WTC11 (cell line): ENCODE measurements at regions not wholly inside any gene's neighbourhood (a gene's known extent, or its start where the extent isn't known, plus 50 kb on each side); places are given as distances from the start of the nearest gene placed in this dataset.
"Not testable (repeated sequence)": the region's sequence is repeated elsewhere in the genome, so short reads cannot be mapped to it uniquely, and the experiment has no call there.

Experiments
- ATAC-seq: fragments of 200-7000 bp; cut with Tn5 transposase; 2 replicates; pipeline ENCODE4 v1.10.0; 2021; ENCODE audit warnings: mild to moderate bottlenecking, moderate library complexity
- CTCF ChIA-PET: fragments of 300-600 bp; sonication (Branson Sonifier 250); formaldehyde crosslinking; loops from one replicate; lab custom pipeline; 2021; ENCODE audit warnings: antibody characterized with exemption; lab: Charles Lee
- POLR2A ChIA-PET: fragments of 350-600 bp; sonication (Branson Sonifier 250); formaldehyde crosslinking; loops from one replicate; lab custom pipeline; 2021; ENCODE audit warnings: antibody characterized with exemption; lab: Charles Lee
- DNase-seq: peaks from one replicate; pipeline ENCODE4 v3.0.0; 2021; ENCODE audit warnings: low spot score
- H3K27ac Mint-ChIP-seq: 2 replicates; pipeline ENCODE4 v1.8.0; 2021; ENCODE audit warnings: mixed read lengths
- H3K27me3 Mint-ChIP-seq: 2 replicates; pipeline ENCODE4 v1.8.0; 2021; ENCODE audit warnings: low read depth, mild to moderate bottlenecking, moderate library complexity, mixed read lengths
- H3K36me3 Mint-ChIP-seq: 2 replicates; pipeline ENCODE4 v1.8.0; 2021; ENCODE audit warnings: mixed read lengths
- H3K4me1 Mint-ChIP-seq: 2 replicates; pipeline ENCODE4 v1.8.0; 2022; ENCODE audit warnings: mixed read lengths
- H3K4me3 Mint-ChIP-seq: 2 replicates; pipeline ENCODE4 v1.8.0; 2021; ENCODE audit warnings: mild to moderate bottlenecking, moderate library complexity, mixed read lengths
- H3K9me3 Mint-ChIP-seq: 2 replicates; pipeline ENCODE4 v1.8.0; 2021; ENCODE audit warnings: mixed read lengths
- EMX1 ChIP-seq: fragments of 250-450 bp; sonication (Bioruptor Pico); IDR thresholded peaks from 2 replicates; pipeline ENCODE4 v1.8.0; 2021; ENCODE audit warnings: mild to moderate bottlenecking
- FOXJ3 ChIP-seq: sonication (generic); formaldehyde crosslinking; IDR thresholded peaks from 2 replicates; pipeline ENCODE4 v1.9.0; 2021; ENCODE audit warnings: missing genetic modification reagents, mild to moderate bottlenecking, borderline replicate concordance
- FOXK1 ChIP-seq: sonication (generic); formaldehyde crosslinking; IDR thresholded peaks from 2 replicates; pipeline ENCODE4 v1.8.0; 2022; ENCODE audit warnings: mild to moderate bottlenecking, moderate library complexity, missing genetic modification reagents
- IRF2 ChIP-seq: sonication (generic); formaldehyde crosslinking; IDR thresholded peaks from 2 replicates; pipeline ENCODE4 v1.8.0; 2022; ENCODE audit warnings: low read depth, missing genetic modification reagents, borderline replicate concordance
- MXD4 ChIP-seq: fragments of 250-450 bp; sonication (Bioruptor Pico); IDR thresholded peaks from 2 replicates; pipeline ENCODE4 v1.8.0; 2021; ENCODE audit warnings: mild to moderate bottlenecking, moderate library complexity, borderline replicate concordance
- NFYB ChIP-seq: sonication (generic); formaldehyde crosslinking; conservative IDR thresholded peaks from 2 replicates; pipeline ENCODE4 v1.8.0; 2022; ENCODE audit warnings: low read depth, missing genetic modification reagents
- PRRX2 ChIP-seq: fragments of 250-450 bp; sonication (Bioruptor Pico); IDR thresholded peaks from 2 replicates; pipeline ENCODE4 v1.8.0; 2021; ENCODE audit warnings: mild to moderate bottlenecking
- RORB ChIP-seq: fragments of 250-450 bp; sonication (Bioruptor Pico); IDR thresholded peaks from 2 replicates; pipeline ENCODE4 v1.9.0; 2021; ENCODE audit warnings: mild to moderate bottlenecking
- SMAD3 ChIP-seq: sonication (generic); formaldehyde crosslinking; IDR thresholded peaks from 2 replicates; pipeline ENCODE4 v1.8.0; 2022; ENCODE audit warnings: missing genetic modification reagents, mild to moderate bottlenecking, borderline replicate concordance
- SOX15 ChIP-seq: fragments of 250-450 bp; sonication (Bioruptor Pico); IDR thresholded peaks from 2 replicates; pipeline ENCODE4 v1.9.0; 2021; ENCODE audit warnings: mild to moderate bottlenecking
- TEAD1 ChIP-seq: sonication (generic); formaldehyde crosslinking; IDR thresholded peaks from 2 replicates; pipeline ENCODE4 v1.8.0; 2022; ENCODE audit warnings: mild to moderate bottlenecking, missing genetic modification reagents
- ZBTB21 ChIP-seq: sonication (generic); formaldehyde crosslinking; IDR thresholded peaks from 2 replicates; pipeline ENCODE4 v1.8.1; 2023; ENCODE audit warnings: mild to moderate bottlenecking, missing genetic modification reagents, borderline replicate concordance
- ZNF138 ChIP-seq: sonication (generic); formaldehyde crosslinking; conservative IDR thresholded peaks from 2 replicates; pipeline ENCODE4 v1.8.1; 2022; ENCODE audit warnings: mild to moderate bottlenecking, moderate library complexity, missing genetic modification reagents
- ZNF423 ChIP-seq: fragments of 250-450 bp; sonication (Bioruptor Pico); IDR thresholded peaks from 2 replicates; pipeline ENCODE4 v2.1.2; 2022; ENCODE audit warnings: mild to moderate bottlenecking, moderate library complexity
- ZNF671 ChIP-seq: fragments of 250-450 bp; sonication (Bioruptor Pico); IDR thresholded peaks from 2 replicates; pipeline ENCODE4 v1.8.0; 2021; ENCODE audit warnings: mild to moderate bottlenecking
- TF ChIP-seq, protein P1 (sequence below): sonication (generic); formaldehyde crosslinking; IDR thresholded peaks from 2 replicates; pipeline ENCODE4 v1.8.0; 2022; ENCODE audit warnings: mild to moderate bottlenecking, missing genetic modification reagents
- TF ChIP-seq, protein P2 (sequence below): sonication (generic); formaldehyde crosslinking; IDR thresholded peaks from 2 replicates; pipeline ENCODE4 v1.8.0; 2022; ENCODE audit warnings: mild to moderate bottlenecking, missing genetic modification reagents
- TF ChIP-seq, protein P3 (sequence below): sonication (generic); formaldehyde crosslinking; conservative IDR thresholded peaks from 2 replicates; pipeline ENCODE4 v1.8.1; 2022; ENCODE audit warnings: mild to moderate bottlenecking, missing genetic modification reagents
- TF ChIP-seq, protein P4 (sequence below): sonication (generic); formaldehyde crosslinking; IDR thresholded peaks from 2 replicates; pipeline ENCODE4 v1.8.1; 2023; ENCODE audit warnings: mild to moderate bottlenecking, missing genetic modification reagents
- TF ChIP-seq, protein P5 (sequence below): fragments of 250-450 bp; sonication (Bioruptor Pico); IDR thresholded peaks from 2 replicates; pipeline ENCODE4 v1.9.0; 2021; ENCODE audit warnings: mild to moderate bottlenecking

DNA sequence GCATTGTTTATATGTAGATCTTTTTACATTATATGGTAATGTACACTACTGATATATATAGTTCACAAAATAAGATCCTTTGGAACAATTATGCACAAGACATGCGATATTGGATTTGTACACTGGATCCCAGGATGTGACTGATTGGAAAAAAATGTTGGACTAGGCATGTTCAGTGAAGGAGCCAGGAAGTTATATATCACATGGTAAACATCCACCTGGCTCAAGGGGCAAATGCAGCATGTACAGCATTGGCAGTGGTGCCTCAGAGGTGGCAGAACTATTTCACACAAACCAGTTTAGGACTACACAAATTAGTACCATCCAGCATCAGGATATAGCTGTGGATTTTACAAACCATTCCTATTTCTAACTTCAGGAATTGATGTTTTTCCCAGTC lies 97.4 kb upstream of the NANOS1 start:
- CTCF ChIA-PET, H3K27me3 Mint-ChIP-seq, POLR2A ChIA-PET, H3K4me1 Mint-ChIP-seq, H3K27ac Mint-ChIP-seq, ATAC-seq, H3K4me3 Mint-ChIP-seq, DNase-seq: not testable (repeated sequence)
- Mint-ChIP-seq H3K36me3 (peaks cover 17% of the 10 kb centered on the region), H3K9me3 (peaks cover 33% of the 10 kb centered on the region)

DNA sequence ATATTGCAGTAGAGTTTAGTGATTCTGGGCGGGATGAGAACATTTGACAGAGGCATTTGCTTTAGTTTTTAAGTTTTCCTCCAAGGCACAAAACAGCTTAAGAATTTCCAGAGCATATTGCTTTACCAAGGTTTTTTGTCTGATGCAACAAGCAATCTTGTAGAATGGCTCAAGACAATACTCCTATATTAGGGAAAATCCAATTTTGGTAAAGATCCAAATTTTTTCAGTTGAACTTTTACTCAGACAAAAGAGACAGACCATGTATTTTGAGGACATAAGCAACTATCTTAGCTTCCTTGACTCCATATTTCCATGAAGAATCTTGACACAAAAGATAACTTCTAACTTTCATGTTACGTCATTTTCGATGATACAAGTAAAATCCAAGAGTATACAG lies 92.3 kb upstream of the NANOS1 start:
- ChIA-PET CTCF (no interaction called here), POLR2A (no interaction called here)
- peaks cover 3% of the 10 kb centered on the region for H3K36me3 Mint-ChIP-seq
- ATAC-seq = no peak
- no peak overlapping the region for H3K4me3 Mint-ChIP-seq
- H3K9me3 Mint-ChIP-seq = peaks cover 20% of the 10 kb centered on the region
- H3K27me3 Mint-ChIP-seq = no peaks in the 10 kb centered on the region; the same call in 1 of the 2 replicates
- TF ChIP-seq RORB (CRISPR knock-in tag) (no peak), IRF2 (CRISPR knock-in tag) (no peak), SOX15 (CRISPR knock-in tag) (no peak)
- no peak for DNase-seq
- H3K4me1 Mint-ChIP-seq = no peaks in the 10 kb centered on the region
- H3K27ac Mint-ChIP-seq = no peak overlapping the region

DNA sequence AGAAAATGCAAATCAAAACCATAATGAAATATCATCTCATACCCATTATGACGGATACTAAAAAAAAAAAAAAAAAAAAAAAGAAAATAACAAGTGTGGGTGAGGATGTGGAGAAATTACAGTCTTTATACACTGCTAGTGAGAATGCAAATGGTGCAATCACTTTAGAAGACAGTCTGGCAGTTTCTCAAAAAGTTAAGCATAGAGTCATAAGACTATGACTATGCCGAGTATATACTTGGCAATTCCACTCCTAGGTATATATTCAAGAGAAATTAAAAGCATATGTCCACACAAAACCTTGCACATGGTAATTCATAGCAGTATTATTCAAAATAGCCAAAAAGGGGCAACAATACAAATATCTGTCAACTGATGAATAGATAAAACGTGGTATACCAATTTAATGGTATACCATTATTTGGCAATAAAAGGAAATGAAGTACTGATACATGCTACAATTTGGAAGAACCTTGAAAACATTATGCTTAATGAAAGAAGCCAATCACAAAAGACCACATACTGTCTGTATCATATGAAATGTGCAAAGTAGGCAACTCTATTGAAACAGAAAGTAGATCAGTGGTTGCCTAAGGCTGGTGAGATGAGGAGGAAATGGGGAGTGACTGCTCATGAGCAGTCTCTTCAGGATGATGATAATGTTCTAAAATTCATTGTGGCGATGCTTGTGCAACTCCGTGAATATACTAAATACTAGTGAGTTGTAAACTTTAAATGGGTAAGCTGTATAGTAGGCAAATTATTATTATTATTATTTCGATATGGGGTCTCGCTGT lies 90.1 kb upstream of the NANOS1 start:
- ChIA-PET POLR2A (no interaction called here), CTCF (no interaction called here)
- H3K4me3 Mint-ChIP-seq = no peak overlapping the region
- H3K4me1 Mint-ChIP-seq = no peaks in the 10 kb centered on the region
- DNase-seq = no peak
- no peak overlapping the region for H3K27ac Mint-ChIP-seq
- peaks cover 10% of the 10 kb centered on the region for H3K9me3 Mint-ChIP-seq
- ATAC-seq = no peak
- no peak for TF ChIP-seq FOXJ3 (CRISPR knock-in tag)
- TF ChIP-seq ZNF423 (CRISPR knock-in tag) = no peak
- TF ChIP-seq, protein P1, sequence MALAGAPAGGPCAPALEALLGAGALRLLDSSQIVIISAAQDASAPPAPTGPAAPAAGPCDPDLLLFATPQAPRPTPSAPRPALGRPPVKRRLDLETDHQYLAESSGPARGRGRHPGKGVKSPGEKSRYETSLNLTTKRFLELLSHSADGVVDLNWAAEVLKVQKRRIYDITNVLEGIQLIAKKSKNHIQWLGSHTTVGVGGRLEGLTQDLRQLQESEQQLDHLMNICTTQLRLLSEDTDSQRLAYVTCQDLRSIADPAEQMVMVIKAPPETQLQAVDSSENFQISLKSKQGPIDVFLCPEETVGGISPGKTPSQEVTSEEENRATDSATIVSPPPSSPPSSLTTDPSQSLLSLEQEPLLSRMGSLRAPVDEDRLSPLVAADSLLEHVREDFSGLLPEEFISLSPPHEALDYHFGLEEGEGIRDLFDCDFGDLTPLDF = no peak
- TF ChIP-seq ZNF671 (CRISPR knock-in tag) = no peak
- no peak for TF ChIP-seq ZBTB21
- no peak for TF ChIP-seq SMAD3 (CRISPR knock-in tag)
- TF ChIP-seq, protein P2, sequence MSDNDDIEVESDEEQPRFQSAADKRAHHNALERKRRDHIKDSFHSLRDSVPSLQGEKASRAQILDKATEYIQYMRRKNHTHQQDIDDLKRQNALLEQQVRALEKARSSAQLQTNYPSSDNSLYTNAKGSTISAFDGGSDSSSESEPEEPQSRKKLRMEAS (CRISPR knock-in tag) = no peak
- no peak for TF ChIP-seq ZNF138 (CRISPR knock-in tag)
- TF ChIP-seq, protein P3, sequence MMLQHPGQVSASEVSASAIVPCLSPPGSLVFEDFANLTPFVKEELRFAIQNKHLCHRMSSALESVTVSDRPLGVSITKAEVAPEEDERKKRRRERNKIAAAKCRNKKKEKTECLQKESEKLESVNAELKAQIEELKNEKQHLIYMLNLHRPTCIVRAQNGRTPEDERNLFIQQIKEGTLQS = no peak
- TF ChIP-seq TEAD1 = no peak
- TF ChIP-seq, protein P4, sequence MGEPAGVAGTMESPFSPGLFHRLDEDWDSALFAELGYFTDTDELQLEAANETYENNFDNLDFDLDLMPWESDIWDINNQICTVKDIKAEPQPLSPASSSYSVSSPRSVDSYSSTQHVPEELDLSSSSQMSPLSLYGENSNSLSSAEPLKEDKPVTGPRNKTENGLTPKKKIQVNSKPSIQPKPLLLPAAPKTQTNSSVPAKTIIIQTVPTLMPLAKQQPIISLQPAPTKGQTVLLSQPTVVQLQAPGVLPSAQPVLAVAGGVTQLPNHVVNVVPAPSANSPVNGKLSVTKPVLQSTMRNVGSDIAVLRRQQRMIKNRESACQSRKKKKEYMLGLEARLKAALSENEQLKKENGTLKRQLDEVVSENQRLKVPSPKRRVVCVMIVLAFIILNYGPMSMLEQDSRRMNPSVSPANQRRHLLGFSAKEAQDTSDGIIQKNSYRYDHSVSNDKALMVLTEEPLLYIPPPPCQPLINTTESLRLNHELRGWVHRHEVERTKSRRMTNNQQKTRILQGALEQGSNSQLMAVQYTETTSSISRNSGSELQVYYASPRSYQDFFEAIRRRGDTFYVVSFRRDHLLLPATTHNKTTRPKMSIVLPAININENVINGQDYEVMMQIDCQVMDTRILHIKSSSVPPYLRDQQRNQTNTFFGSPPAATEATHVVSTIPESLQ = no peak
- no peak for TF ChIP-seq NFYB (CRISPR knock-in tag)
- TF ChIP-seq FOXK1 (CRISPR knock-in tag) = no peak
- TF ChIP-seq EMX1 (CRISPR knock-in tag) = no peak
- TF ChIP-seq PRRX2 (CRISPR knock-in tag) = no peak
- TF ChIP-seq, protein P5, sequence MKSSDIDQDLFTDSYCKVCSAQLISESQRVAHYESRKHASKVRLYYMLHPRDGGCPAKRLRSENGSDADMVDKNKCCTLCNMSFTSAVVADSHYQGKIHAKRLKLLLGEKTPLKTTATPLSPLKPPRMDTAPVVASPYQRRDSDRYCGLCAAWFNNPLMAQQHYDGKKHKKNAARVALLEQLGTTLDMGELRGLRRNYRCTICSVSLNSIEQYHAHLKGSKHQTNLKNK (CRISPR knock-in tag) = no peak
- no peak for TF ChIP-seq MXD4 (CRISPR knock-in tag)
- H3K27me3 Mint-ChIP-seq = no peaks in the 10 kb centered on the region; the same call in 1 of the 2 replicates
- no peaks in the 10 kb centered on the region for H3K36me3 Mint-ChIP-seq
